ENCODE measurements at regions not wholly inside any gene's neighbourhood (a gene's known extent, or its start where the extent isn't known, plus 50 kb on each side); places are given as distances from the start of the nearest gene placed in this dataset.

DNA sequence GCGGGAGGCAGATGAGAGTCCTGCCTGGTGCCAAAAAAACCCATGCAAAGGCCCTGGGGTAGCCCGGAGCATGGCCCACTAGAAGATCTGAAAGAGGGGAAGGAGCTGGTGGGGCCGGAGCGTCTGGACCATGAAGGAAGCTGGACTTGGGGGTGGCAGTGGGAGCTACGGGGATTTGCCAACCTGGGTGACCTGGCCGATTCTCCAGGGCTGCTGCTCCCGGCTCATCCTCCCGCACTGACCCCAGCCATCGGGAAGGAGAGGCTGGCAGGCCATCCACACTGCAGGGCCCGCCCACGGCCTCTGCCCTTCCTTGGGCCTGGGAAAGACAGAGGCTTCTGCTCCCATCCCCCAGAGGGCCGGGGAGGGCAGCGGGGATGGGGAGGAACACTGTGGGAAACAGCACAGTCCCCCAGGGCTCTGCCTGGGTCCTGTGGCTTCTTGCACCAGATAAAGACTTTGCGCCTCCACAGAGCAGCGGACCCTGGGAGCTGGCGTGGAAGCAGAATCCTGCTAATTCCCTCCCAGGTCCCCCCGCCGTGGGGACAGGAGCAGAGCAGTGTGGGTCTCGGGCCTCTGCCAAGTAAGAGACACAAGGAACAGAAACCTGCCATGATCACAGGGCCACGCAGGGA, 87.1 kb upstream of the LINC01488 start:
- H3K36me3 ChIP-seq (ENCODE audit: insufficient read depth, low read length), result no peaks in the 10 kb centered on the region
- H3K27ac ChIP-seq (ENCODE audit: low read depth, low read length), result no peak overlapping the region
- no peaks in the 10 kb centered on the region for H4K20me1 ChIP-seq (ENCODE audit: insufficient read depth, low read length)
- TF ChIP-seq, protein P1, sequence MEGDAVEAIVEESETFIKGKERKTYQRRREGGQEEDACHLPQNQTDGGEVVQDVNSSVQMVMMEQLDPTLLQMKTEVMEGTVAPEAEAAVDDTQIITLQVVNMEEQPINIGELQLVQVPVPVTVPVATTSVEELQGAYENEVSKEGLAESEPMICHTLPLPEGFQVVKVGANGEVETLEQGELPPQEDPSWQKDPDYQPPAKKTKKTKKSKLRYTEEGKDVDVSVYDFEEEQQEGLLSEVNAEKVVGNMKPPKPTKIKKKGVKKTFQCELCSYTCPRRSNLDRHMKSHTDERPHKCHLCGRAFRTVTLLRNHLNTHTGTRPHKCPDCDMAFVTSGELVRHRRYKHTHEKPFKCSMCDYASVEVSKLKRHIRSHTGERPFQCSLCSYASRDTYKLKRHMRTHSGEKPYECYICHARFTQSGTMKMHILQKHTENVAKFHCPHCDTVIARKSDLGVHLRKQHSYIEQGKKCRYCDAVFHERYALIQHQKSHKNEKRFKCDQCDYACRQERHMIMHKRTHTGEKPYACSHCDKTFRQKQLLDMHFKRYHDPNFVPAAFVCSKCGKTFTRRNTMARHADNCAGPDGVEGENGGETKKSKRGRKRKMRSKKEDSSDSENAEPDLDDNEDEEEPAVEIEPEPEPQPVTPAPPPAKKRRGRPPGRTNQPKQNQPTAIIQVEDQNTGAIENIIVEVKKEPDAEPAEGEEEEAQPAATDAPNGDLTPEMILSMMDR (IDR thresholded peaks at IDR 0.05; ENCODE audit: extremely low read depth, low read depth, low read length), result no peak
- H3K27me3 ChIP-seq (ENCODE audit: insufficient read depth, low read length), result no peaks in the 10 kb centered on the region
- H3K4me1 ChIP-seq (ENCODE audit: insufficient read depth, low read length), result peaks cover 16% of the 10 kb centered on the region
- H2AFZ ChIP-seq (ENCODE audit: low read length), result no peak overlapping the region
- H3K79me2 ChIP-seq (ENCODE audit: insufficient read depth, low read length), result no peaks in the 10 kb centered on the region
- no peak overlapping the region for H3K4me2 ChIP-seq (ENCODE audit: insufficient read depth, low read length)
- DNase-seq (ENCODE audit: insufficient read length, low spot score, missing footprints), result peak; percentile 56
- no peak overlapping the region for H3K4me3 ChIP-seq (ENCODE audit: insufficient read depth, low read length)
- no peaks in the 10 kb centered on the region for H3K9me3 ChIP-seq (ENCODE audit: low read depth, low read length)

- Histone ChIP-seq H3K9me3 (ENCODE audit: low read depth, low read length) (no peaks in the 10 kb centered on the region), H3K4me1 (ENCODE audit: insufficient read depth, low read length) (peaks cover 19% of the 10 kb centered on the region), H3K36me3 (ENCODE audit: insufficient read depth, low read length) (no peaks in the 10 kb centered on the region), H3K27ac (ENCODE audit: low read depth, low read length) (no peak overlapping the region), H3K79me2 (ENCODE audit: insufficient read depth, low read length) (no peaks in the 10 kb centered on the region), H3K27me3 (ENCODE audit: insufficient read depth, low read length) (no peaks in the 10 kb centered on the region), H3K4me3 (ENCODE audit: insufficient read depth, low read length) (no peak overlapping the region), H3K4me2 (ENCODE audit: insufficient read depth, low read length) (no peak overlapping the region), H2AFZ (ENCODE audit: low read length) (no peak overlapping the region), H4K20me1 (ENCODE audit: insufficient read depth, low read length) (no peaks in the 10 kb centered on the region)
- TF ChIP-seq, protein P1 (IDR thresholded peaks at IDR 0.05; ENCODE audit: extremely low read depth, low read depth, low read length), result no peak
- peak; percentile 80 for DNase-seq (ENCODE audit: insufficient read length, low spot score, missing footprints)
Measured at GRCh38 chr11:69394869-69395246, 86.6 kb upstream of the LINC01488 start.

DNA sequence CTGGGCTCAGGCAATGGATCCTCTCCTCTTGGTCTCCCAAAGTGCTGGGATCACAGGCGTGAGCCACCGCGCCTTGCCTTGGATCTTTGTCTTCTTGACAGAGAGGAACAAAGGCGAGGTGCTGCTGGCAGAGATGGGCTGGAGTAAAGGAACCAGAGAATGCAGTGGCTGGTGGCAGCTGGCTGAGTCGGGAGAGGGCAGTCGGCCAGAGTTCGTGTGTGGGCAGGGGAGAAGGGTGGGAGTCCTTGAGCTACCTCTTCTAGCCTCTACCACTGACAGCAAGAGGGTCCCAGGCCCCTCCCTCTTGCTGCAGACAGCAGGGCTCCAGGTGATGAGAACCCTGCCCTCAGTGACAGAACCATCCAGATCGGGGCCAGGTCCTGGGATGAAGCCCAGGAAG, 86.2 kb upstream of the LINC01488 start:
- TF ChIP-seq, protein P1 (IDR thresholded peaks at IDR 0.05; ENCODE audit: extremely low read depth, low read depth, low read length), result no peak
- H2AFZ ChIP-seq (ENCODE audit: low read length), result no peak overlapping the region
- H3K4me3 ChIP-seq (ENCODE audit: insufficient read depth, low read length), result no peak overlapping the region
- H3K27me3 ChIP-seq (ENCODE audit: insufficient read depth, low read length), result no peaks in the 10 kb centered on the region
- H3K27ac ChIP-seq (ENCODE audit: low read depth, low read length), result no peak overlapping the region
- H3K36me3 ChIP-seq (ENCODE audit: insufficient read depth, low read length), result no peaks in the 10 kb centered on the region
- H3K4me1 ChIP-seq (ENCODE audit: insufficient read depth, low read length), result peaks cover 19% of the 10 kb centered on the region
- H3K9me3 ChIP-seq (ENCODE audit: low read depth, low read length), result no peaks in the 10 kb centered on the region
- H4K20me1 ChIP-seq (ENCODE audit: insufficient read depth, low read length), result no peaks in the 10 kb centered on the region
- H3K79me2 ChIP-seq (ENCODE audit: insufficient read depth, low read length), result no peaks in the 10 kb centered on the region
- DNase-seq (ENCODE audit: insufficient read length, low spot score, missing footprints), result peak; percentile 56
- no peak overlapping the region for H3K4me2 ChIP-seq (ENCODE audit: insufficient read depth, low read length)

DNA sequence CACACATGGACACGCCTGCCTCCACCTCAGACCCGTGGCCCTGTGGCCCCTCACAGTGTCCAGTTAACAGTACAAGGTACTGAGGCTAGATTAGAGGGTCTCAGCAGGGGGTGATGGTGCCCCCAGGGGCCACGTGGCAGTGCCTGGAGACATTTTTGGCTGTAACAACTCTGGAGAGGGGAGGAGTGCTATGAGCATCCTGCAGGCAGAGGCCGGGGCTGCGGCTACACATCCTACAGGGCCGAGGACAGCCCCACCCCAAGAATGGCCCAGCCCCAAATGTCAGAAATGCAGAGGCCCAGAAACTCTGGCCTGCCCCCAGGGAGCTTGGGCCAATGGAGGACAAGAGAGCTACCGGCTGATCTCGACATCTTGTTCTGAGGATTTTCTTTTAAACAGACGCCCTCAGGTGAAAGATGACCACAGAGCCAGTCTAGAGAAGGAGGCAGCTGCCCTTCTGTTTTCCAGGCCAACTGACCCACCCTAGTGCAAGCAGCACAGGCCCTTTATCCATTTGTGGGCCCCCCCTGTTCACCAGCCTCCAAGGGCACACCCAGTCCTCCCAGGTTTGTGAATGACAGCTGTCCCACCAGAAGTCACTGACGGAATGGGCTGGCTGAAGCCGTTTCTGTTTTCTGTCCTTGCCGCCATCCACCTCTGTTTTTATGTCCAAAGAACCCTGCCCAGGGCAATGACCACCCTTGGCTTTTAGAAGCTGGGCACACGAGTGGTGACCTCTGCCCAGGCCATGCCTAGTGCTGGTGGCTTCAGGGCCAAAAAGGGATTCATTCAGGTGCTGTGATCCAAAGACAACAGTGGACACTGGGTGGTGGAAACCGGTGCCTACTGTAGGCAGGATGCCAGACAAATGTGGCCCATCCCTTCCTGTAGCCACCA, 85.2 kb upstream of the LINC01488 start:
- Histone ChIP-seq H4K20me1 (ENCODE audit: insufficient read depth, low read length) (no peaks in the 10 kb centered on the region), H3K9me3 (ENCODE audit: low read depth, low read length) (no peaks in the 10 kb centered on the region), H2AFZ (ENCODE audit: low read length) (no peak overlapping the region), H3K4me3 (ENCODE audit: insufficient read depth, low read length) (no peak overlapping the region), H3K79me2 (ENCODE audit: insufficient read depth, low read length) (no peaks in the 10 kb centered on the region), H3K4me1 (ENCODE audit: insufficient read depth, low read length) (peaks cover 19% of the 10 kb centered on the region), H3K4me2 (ENCODE audit: insufficient read depth, low read length) (no peak overlapping the region), H3K27me3 (ENCODE audit: insufficient read depth, low read length) (no peaks in the 10 kb centered on the region), H3K36me3 (ENCODE audit: insufficient read depth, low read length) (no peaks in the 10 kb centered on the region), H3K27ac (ENCODE audit: low read depth, low read length) (no peak overlapping the region)
- DNase-seq (ENCODE audit: insufficient read length, low spot score, missing footprints), result peak; percentile 67
- TF ChIP-seq, protein P1 (IDR thresholded peaks at IDR 0.05; ENCODE audit: extremely low read depth, low read depth, low read length), result no peak
